ENCODE measurements at regions not wholly inside any gene's neighbourhood (a gene's known extent, or its start where the extent isn't known, plus 50 kb on each side); places are given as distances from the start of the nearest gene placed in this dataset.

GRCh38 chr7:46811529-46811928 is 770.4 kb downstream of the TNS3 start:
- no peak overlapping the region for H3K9ac ChIP-seq (ENCODE audit: low read depth, low read length)
- H3K4me1 ChIP-seq (ENCODE audit: control insufficient read depth, insufficient read depth, low read length) = no peaks in the 10 kb centered on the region
- H3K9me3 ChIP-seq (ENCODE audit: control insufficient read depth, insufficient read depth, low read length) = no peaks in the 10 kb centered on the region
- no peaks in the 10 kb centered on the region for H3K36me3 ChIP-seq (ENCODE audit: control insufficient read depth, insufficient read depth, low read length)
- no peak overlapping the region for H3K4me3 ChIP-seq (ENCODE audit: low read depth, low read length)
- no peaks in the 10 kb centered on the region for H3K27me3 ChIP-seq (ENCODE audit: control insufficient read depth, insufficient read depth, low read length)

- Histone ChIP-seq H3K9ac (ENCODE audit: low read depth, low read length) (no peak overlapping the region), H3K4me3 (ENCODE audit: low read depth, low read length) (no peak overlapping the region), H3K27me3 (ENCODE audit: control insufficient read depth, insufficient read depth, low read length) (no peaks in the 10 kb centered on the region), H3K36me3 (ENCODE audit: control insufficient read depth, insufficient read depth, low read length) (no peaks in the 10 kb centered on the region), H3K4me1 (ENCODE audit: control insufficient read depth, insufficient read depth, low read length) (no peaks in the 10 kb centered on the region), H3K9me3 (ENCODE audit: control insufficient read depth, insufficient read depth, low read length) (no peaks in the 10 kb centered on the region)
Observed at GRCh38 chr7:46810986-46811385, 770.9 kb downstream of the TNS3 start.

- H3K36me3 ChIP-seq (ENCODE audit: control insufficient read depth, insufficient read depth, low read length) = no peaks in the 10 kb centered on the region
- no peak overlapping the region for H3K9ac ChIP-seq (ENCODE audit: low read depth, low read length)
- H3K27me3 ChIP-seq (ENCODE audit: control insufficient read depth, insufficient read depth, low read length) = no peaks in the 10 kb centered on the region
- H3K4me1 ChIP-seq (ENCODE audit: control insufficient read depth, insufficient read depth, low read length) = no peaks in the 10 kb centered on the region
- no peaks in the 10 kb centered on the region for H3K9me3 ChIP-seq (ENCODE audit: control insufficient read depth, insufficient read depth, low read length)
- no peak overlapping the region for H3K4me3 ChIP-seq (ENCODE audit: low read depth, low read length)
Observed at GRCh38 chr7:46809886-46810285, 772.0 kb downstream of the TNS3 start.

GRCh38 chr7:46806856-46807255 is 775.1 kb downstream of the TNS3 start:
- H3K4me1 ChIP-seq (ENCODE audit: control insufficient read depth, insufficient read depth, low read length) = no peaks in the 10 kb centered on the region
- no peak overlapping the region for H3K9ac ChIP-seq (ENCODE audit: low read depth, low read length)
- H3K27me3 ChIP-seq (ENCODE audit: control insufficient read depth, insufficient read depth, low read length) = no peaks in the 10 kb centered on the region
- no peaks in the 10 kb centered on the region for H3K36me3 ChIP-seq (ENCODE audit: control insufficient read depth, insufficient read depth, low read length)
- no peaks in the 10 kb centered on the region for H3K9me3 ChIP-seq (ENCODE audit: control insufficient read depth, insufficient read depth, low read length)
- no peak overlapping the region for H3K4me3 ChIP-seq (ENCODE audit: low read depth, low read length)

GRCh38 chr7:46802479-46802878 is 779.4 kb downstream of the TNS3 start:
- Histone ChIP-seq H3K4me1 (ENCODE audit: control insufficient read depth, insufficient read depth, low read length) (no peaks in the 10 kb centered on the region), H3K36me3 (ENCODE audit: control insufficient read depth, insufficient read depth, low read length) (no peaks in the 10 kb centered on the region), H3K4me3 (ENCODE audit: low read depth, low read length) (no peak overlapping the region), H3K27me3 (ENCODE audit: control insufficient read depth, insufficient read depth, low read length) (no peaks in the 10 kb centered on the region), H3K9ac (ENCODE audit: low read depth, low read length) (no peak overlapping the region), H3K9me3 (ENCODE audit: control insufficient read depth, insufficient read depth, low read length) (no peaks in the 10 kb centered on the region)

- no peak overlapping the region for H3K9ac ChIP-seq (ENCODE audit: low read depth, low read length)
- H3K4me3 ChIP-seq (ENCODE audit: low read depth, low read length) = no peak overlapping the region
Observed at GRCh38 chr7:46791188-46791587, 790.7 kb downstream of the TNS3 start.

GRCh38 chr7:46786995-46787394 is 794.9 kb downstream of the TNS3 start:
- no peak overlapping the region for H3K9ac ChIP-seq (ENCODE audit: low read depth, low read length)
- no peaks in the 10 kb centered on the region for H3K27me3 ChIP-seq (ENCODE audit: control insufficient read depth, insufficient read depth, low read length)
- peaks cover 4% of the 10 kb centered on the region for H3K4me1 ChIP-seq (ENCODE audit: control insufficient read depth, insufficient read depth, low read length)
- H3K4me3 ChIP-seq (ENCODE audit: low read depth, low read length) = no peak overlapping the region
- H3K36me3 ChIP-seq (ENCODE audit: control insufficient read depth, insufficient read depth, low read length) = no peaks in the 10 kb centered on the region
- H3K9me3 ChIP-seq (ENCODE audit: control insufficient read depth, insufficient read depth, low read length) = no peaks in the 10 kb centered on the region

More at GRCh38 chr7:46791188-46791587, 790.7 kb downstream of the TNS3 start:
- H3K9me3 ChIP-seq (ENCODE audit: control insufficient read depth, insufficient read depth, low read length) = no peaks in the 10 kb centered on the region
- no peaks in the 10 kb centered on the region for H3K36me3 ChIP-seq (ENCODE audit: control insufficient read depth, insufficient read depth, low read length)
- peaks cover under 1% of the 10 kb centered on the region for H3K4me1 ChIP-seq (ENCODE audit: control insufficient read depth, insufficient read depth, low read length)
- no peaks in the 10 kb centered on the region for H3K27me3 ChIP-seq (ENCODE audit: control insufficient read depth, insufficient read depth, low read length)

GRCh38 chr7:46786221-46786954 is 795.5 kb downstream of the TNS3 start:
- no peaks in the 10 kb centered on the region for H3K36me3 ChIP-seq (ENCODE audit: control insufficient read depth, insufficient read depth, low read length)
- no peak overlapping the region for H3K4me3 ChIP-seq (ENCODE audit: low read depth, low read length)
- H3K9me3 ChIP-seq (ENCODE audit: control insufficient read depth, insufficient read depth, low read length) = no peaks in the 10 kb centered on the region
- H3K4me1 ChIP-seq (ENCODE audit: control insufficient read depth, insufficient read depth, low read length) = peaks cover 4% of the 10 kb centered on the region
- no peaks in the 10 kb centered on the region for H3K27me3 ChIP-seq (ENCODE audit: control insufficient read depth, insufficient read depth, low read length)
- H3K9ac ChIP-seq (ENCODE audit: low read depth, low read length) = no peak overlapping the region

- no peaks in the 10 kb centered on the region for H3K27me3 ChIP-seq (ENCODE audit: control insufficient read depth, insufficient read depth, low read length)
- no peak overlapping the region for H3K9ac ChIP-seq (ENCODE audit: low read depth, low read length)
- H3K9me3 ChIP-seq (ENCODE audit: control insufficient read depth, insufficient read depth, low read length) = no peaks in the 10 kb centered on the region
- H3K36me3 ChIP-seq (ENCODE audit: control insufficient read depth, insufficient read depth, low read length) = no peaks in the 10 kb centered on the region
- no peak overlapping the region for H3K4me3 ChIP-seq (ENCODE audit: low read depth, low read length)
- peaks cover 4% of the 10 kb centered on the region for H3K4me1 ChIP-seq (ENCODE audit: control insufficient read depth, insufficient read depth, low read length)
Observed at GRCh38 chr7:46784732-46785131, 797.2 kb downstream of the TNS3 start.

GRCh38 chr7:46781901-46782439 is 799.9 kb downstream of the TNS3 start:
- H3K36me3 ChIP-seq (ENCODE audit: control insufficient read depth, insufficient read depth, low read length) = no peaks in the 10 kb centered on the region
- no peak overlapping the region for H3K9ac ChIP-seq (ENCODE audit: low read depth, low read length)
- H3K27me3 ChIP-seq (ENCODE audit: control insufficient read depth, insufficient read depth, low read length) = no peaks in the 10 kb centered on the region
- no peak overlapping the region for H3K4me3 ChIP-seq (ENCODE audit: low read depth, low read length)
- H3K4me1 ChIP-seq (ENCODE audit: control insufficient read depth, insufficient read depth, low read length) = peaks cover 4% of the 10 kb centered on the region
- H3K9me3 ChIP-seq (ENCODE audit: control insufficient read depth, insufficient read depth, low read length) = no peaks in the 10 kb centered on the region

- Histone ChIP-seq H3K36me3 (ENCODE audit: control insufficient read depth, insufficient read depth, low read length) (no peaks in the 10 kb centered on the region), H3K9me3 (ENCODE audit: control insufficient read depth, insufficient read depth, low read length) (no peaks in the 10 kb centered on the region), H3K4me1 (ENCODE audit: control insufficient read depth, insufficient read depth, low read length) (no peaks in the 10 kb centered on the region), H3K9ac (ENCODE audit: low read depth, low read length) (no peak overlapping the region), H3K4me3 (ENCODE audit: low read depth, low read length) (no peak overlapping the region), H3K27me3 (ENCODE audit: control insufficient read depth, insufficient read depth, low read length) (no peaks in the 10 kb centered on the region)
Observed at GRCh38 chr7:46776790-46777189, 805.1 kb downstream of the TNS3 start.

- Histone ChIP-seq H3K4me1 (ENCODE audit: control insufficient read depth, insufficient read depth, low read length) (no peaks in the 10 kb centered on the region), H3K9ac (ENCODE audit: low read depth, low read length) (no peak overlapping the region), H3K27me3 (ENCODE audit: control insufficient read depth, insufficient read depth, low read length) (no peaks in the 10 kb centered on the region), H3K36me3 (ENCODE audit: control insufficient read depth, insufficient read depth, low read length) (no peaks in the 10 kb centered on the region), H3K4me3 (ENCODE audit: low read depth, low read length) (no peak overlapping the region), H3K9me3 (ENCODE audit: control insufficient read depth, insufficient read depth, low read length) (no peaks in the 10 kb centered on the region)
Observed at GRCh38 chr7:46775776-46776175, 806.1 kb downstream of the TNS3 start.
